ENCODE measurements at regions not wholly inside any gene's neighbourhood (a gene's known extent, or its start where the extent isn't known, plus 50 kb on each side); places are given as distances from the start of the nearest gene placed in this dataset.

GRCh38 chr16:86371083-86371803, 139.1 kb upstream of the FOXF1 start:
- DNase-seq (ENCODE audit: low read depth in 1 of 2, low spot score in 1 of 2): no peak
- TF ChIP-seq JUND (IDR thresholded peaks at IDR 0.05; ENCODE audit: low read depth): no peak
- in situ Hi-C loops (cut with HindIII; ENCODE audit: low pct_unique_long_range_greater_than_20kb, low sequenced_read_pairs): no loop called here

DNA sequence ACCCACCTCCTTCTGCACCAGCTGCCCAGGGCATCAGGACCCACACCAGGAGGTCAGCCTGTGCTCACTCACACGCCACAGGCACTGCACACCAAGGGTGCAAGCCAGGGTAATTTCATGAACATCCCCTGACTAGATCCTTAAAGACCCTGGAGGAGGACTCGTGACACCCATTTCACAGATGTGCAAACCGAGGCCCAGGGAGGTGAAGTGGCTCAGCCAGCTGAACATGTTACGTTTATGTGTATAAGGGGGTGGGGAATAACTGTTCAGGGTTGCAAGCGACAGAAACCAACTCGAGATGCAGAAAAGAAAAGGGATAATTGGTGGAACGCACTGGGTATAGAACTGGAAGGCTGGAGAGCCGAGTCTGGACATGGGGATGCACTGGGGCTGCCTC, 138.1 kb upstream of the FOXF1 start:
- in situ Hi-C loops (cut with HindIII; ENCODE audit: low pct_unique_long_range_greater_than_20kb, low sequenced_read_pairs): no loop called here
- TF ChIP-seq JUND (IDR thresholded peaks at IDR 0.05; ENCODE audit: low read depth): no peak
- no peak for DNase-seq (ENCODE audit: low read depth in 1 of 2, low spot score in 1 of 2)

- no peak for DNase-seq (ENCODE audit: low read depth in 1 of 2, low spot score in 1 of 2)
- no peak for TF ChIP-seq JUND (IDR thresholded peaks at IDR 0.05; ENCODE audit: low read depth)
- in situ Hi-C loops (cut with HindIII; ENCODE audit: low pct_unique_long_range_greater_than_20kb, low sequenced_read_pairs): no loop called here
Observed at GRCh38 chr16:86373276-86373901, 136.9 kb upstream of the FOXF1 start.

GRCh38 chr16:86374603-86375130, 135.7 kb upstream of the FOXF1 start:
- TF ChIP-seq JUND (IDR thresholded peaks at IDR 0.05; ENCODE audit: low read depth): no peak
- in situ Hi-C loops (cut with HindIII; ENCODE audit: low pct_unique_long_range_greater_than_20kb, low sequenced_read_pairs): no loop called here
- DNase-seq (ENCODE audit: low read depth in 1 of 2, low spot score in 1 of 2): no peak

DNA sequence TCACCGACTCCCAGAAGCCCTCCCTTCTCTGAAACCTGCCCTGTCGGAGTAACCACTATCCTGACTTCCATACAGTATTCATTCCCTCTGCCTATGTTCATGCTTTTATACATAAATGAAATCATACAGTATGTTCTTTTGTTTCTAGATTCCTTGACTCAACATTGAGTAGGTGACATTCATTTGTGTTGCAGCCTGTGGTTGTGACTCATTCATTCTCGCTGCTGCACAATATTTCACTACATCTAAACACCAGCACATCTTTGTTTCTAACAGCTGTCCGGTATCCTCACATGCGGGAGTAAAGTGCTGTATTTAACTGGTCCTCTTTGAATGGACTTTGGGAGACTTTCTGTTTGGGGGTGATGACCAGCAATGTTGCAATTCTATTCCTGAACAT, 135.0 kb upstream of the FOXF1 start:
- DNase-seq (ENCODE audit: low read depth in 1 of 2, low spot score in 1 of 2): no peak
- in situ Hi-C loops (cut with HindIII; ENCODE audit: low pct_unique_long_range_greater_than_20kb, low sequenced_read_pairs): no loop called here
- TF ChIP-seq JUND (IDR thresholded peaks at IDR 0.05; ENCODE audit: low read depth): no peak

- in situ Hi-C loops (cut with HindIII; ENCODE audit: low pct_unique_long_range_greater_than_20kb, low sequenced_read_pairs): no loop called here
- TF ChIP-seq JUND (IDR thresholded peaks at IDR 0.05; ENCODE audit: low read depth): no peak
- no peak for DNase-seq (ENCODE audit: low read depth in 1 of 2, low spot score in 1 of 2)
Observed at GRCh38 chr16:86375851-86376250, 134.5 kb upstream of the FOXF1 start.

DNA sequence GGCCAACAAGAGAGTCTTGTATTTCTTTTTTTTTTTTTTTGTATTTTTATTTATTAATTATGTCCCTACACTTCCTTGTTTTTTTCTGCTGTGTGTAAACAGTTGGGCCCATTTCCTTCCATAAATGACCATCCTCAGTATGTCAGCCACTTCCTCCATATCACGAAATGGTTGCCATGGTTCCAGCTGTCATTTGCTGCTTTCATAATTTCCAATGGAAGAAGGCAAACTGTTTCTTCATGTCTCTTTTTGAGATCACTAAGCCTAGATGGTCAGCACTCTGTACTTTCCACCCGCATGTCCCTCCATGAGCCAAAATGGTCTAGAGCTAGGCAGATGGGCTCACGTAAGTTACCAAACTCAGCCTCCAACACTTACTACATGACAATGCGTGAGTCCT, 133.5 kb upstream of the FOXF1 start:
- DNase-seq (ENCODE audit: low read depth in 1 of 2, low spot score in 1 of 2): no peak
- TF ChIP-seq JUND (IDR thresholded peaks at IDR 0.05; ENCODE audit: low read depth): no peak
- in situ Hi-C loops (cut with HindIII; ENCODE audit: low pct_unique_long_range_greater_than_20kb, low sequenced_read_pairs): no loop called here

DNA sequence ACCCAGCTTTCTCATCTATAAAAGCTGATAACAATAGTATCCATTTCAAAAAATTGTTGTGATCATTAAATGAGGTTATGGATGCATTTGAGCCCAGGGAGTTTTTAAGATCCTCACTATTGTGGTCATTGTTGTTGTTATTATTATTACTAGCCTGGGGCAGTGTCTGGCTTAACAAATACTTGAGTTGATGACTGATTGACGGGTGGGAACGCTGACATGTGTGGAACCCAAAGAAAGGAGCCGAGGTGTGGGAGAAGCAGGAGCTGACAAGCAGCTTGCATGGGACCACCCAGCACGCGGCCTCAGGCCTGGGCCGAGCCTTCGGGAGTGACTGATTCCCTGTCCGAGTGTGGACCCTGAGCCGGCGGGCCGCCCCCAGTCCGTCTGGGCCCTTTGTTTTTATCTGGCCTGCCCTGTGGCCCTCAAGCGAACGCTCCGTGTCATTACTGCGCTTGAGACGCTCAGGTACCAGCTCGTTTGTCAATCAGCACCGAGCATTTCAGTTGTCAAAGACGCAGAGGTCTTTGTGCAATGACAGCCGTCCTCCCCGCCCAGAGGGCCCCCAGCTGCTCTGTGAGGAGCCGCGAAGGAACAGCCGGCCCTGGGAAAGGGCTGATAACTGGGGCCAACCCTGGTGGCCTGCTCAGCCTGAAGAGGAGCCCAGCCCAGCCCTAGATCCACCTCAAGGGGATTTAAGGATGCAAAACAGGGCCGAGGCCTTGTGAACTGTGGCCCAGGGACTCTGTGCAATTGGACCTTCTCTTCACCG, 132.9 kb upstream of the FOXF1 start:
- in situ Hi-C loops (cut with HindIII; ENCODE audit: low pct_unique_long_range_greater_than_20kb, low sequenced_read_pairs): no loop called here
- no peak for TF ChIP-seq JUND (IDR thresholded peaks at IDR 0.05; ENCODE audit: low read depth)
- DNase-seq (ENCODE audit: low read depth in 1 of 2, low spot score in 1 of 2): no peak

GRCh38 chr16:86378128-86378527, 132.2 kb upstream of the FOXF1 start:
- TF ChIP-seq JUND (IDR thresholded peaks at IDR 0.05; ENCODE audit: low read depth): no peak
- DNase-seq (ENCODE audit: low read depth in 1 of 2, low spot score in 1 of 2): no peak
- in situ Hi-C loops (cut with HindIII; ENCODE audit: low pct_unique_long_range_greater_than_20kb, low sequenced_read_pairs): no loop called here

DNA sequence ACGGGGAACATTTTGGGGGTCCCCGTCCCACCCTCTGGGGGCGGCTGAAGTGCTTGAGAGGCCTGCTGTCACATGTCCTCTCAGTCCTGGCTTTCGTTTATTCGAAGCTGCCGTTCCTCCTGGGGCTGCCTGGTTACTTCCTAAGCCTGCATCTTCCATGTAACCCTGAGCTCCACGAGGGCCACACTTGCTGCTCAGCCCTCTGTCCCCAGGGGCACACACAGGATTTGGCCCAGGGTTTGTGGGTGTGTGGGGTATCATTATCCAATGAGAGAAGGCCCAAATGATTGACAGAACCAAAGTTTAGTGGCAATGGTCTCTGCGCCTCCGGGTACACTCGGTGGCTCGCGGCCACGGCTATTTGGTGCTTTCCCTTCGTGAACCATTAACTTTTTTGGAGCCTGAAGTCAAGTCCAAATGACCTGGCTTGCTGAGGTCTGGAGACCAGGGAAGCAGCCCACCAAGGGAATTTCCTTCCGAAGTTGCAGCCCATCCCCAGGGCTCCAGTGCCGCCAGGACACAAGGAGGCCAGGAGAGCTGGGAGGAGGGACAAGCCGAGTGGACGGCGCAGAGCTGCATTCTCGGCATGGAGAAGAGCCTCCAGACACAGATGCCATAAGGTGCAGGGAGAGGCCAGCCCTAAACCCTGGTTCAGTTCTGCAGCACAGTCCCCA, 131.4 kb upstream of the FOXF1 start:
- no peak for DNase-seq (ENCODE audit: low read depth in 1 of 2, low spot score in 1 of 2)
- TF ChIP-seq JUND (IDR thresholded peaks at IDR 0.05; ENCODE audit: low read depth): no peak
- in situ Hi-C loops (cut with HindIII; ENCODE audit: low pct_unique_long_range_greater_than_20kb, low sequenced_read_pairs): no loop called here

GRCh38 chr16:86379505-86379846, 130.9 kb upstream of the FOXF1 start:
- no peak for DNase-seq (ENCODE audit: low read depth in 1 of 2, low spot score in 1 of 2)
- in situ Hi-C loops (cut with HindIII; ENCODE audit: low pct_unique_long_range_greater_than_20kb, low sequenced_read_pairs): no loop called here
- TF ChIP-seq JUND (IDR thresholded peaks at IDR 0.05; ENCODE audit: low read depth): no peak

DNA sequence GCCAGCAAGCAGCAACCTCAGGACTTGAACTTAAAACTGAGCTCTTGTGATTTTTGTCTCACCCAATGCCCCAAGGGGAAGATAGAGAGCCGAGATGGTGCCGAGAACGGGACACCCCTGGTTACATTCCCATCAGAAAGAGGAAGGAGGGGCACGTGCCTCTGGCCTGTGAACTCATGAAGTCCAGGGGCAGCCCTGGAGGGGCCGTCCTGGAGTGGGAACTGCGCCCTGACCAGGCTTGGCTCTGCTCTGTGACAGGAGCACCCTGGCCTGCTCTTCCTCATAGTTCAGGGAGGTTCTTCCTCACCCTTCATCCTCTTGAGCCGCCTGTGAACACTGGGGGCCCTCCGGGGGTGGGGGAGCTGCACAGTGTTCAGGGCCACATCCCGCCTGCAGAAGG, 130.3 kb upstream of the FOXF1 start:
- in situ Hi-C loops (cut with HindIII; ENCODE audit: low pct_unique_long_range_greater_than_20kb, low sequenced_read_pairs): no loop called here
- TF ChIP-seq JUND (IDR thresholded peaks at IDR 0.05; ENCODE audit: low read depth): no peak
- no peak for DNase-seq (ENCODE audit: low read depth in 1 of 2, low spot score in 1 of 2)
